Gastroesophageal sphincter (tissue), 3 donors: ENCODE measurements at regions not wholly inside any gene's neighbourhood (a gene's known extent, or its start where the extent isn't known, plus 50 kb on each side); places are given as distances from the start of the nearest gene placed in this dataset.

Experiments
- CTCF ChIP-seq, 4 experiments: fragments of 200-600 bp in 2 of 4; fragments of 450-650 bp in 2 of 4; sonication (generic) in 1 of 4; IDR thresholded peaks; one replicate each; pipeline ENCODE4 v1.5.1; 2017 to 2019; ENCODE audit warnings: antibody characterized with exemption in 4 of 4, mild to moderate bottlenecking in 2 of 4, moderate library complexity in 2 of 4
- EP300 ChIP-seq: sonication (generic); formaldehyde crosslinking; IDR thresholded peaks from one replicate; pipeline ENCODE4 v1.6.1; 2017; ENCODE audit warnings: antibody characterized with exemption, mild to moderate bottlenecking
- POLR2A ChIP-seq, 2 donors: fragments of 450-650 bp; IDR thresholded peaks; one replicate each; pipeline ENCODE4 v1.6.1; 2017; ENCODE audit warnings: antibody characterized with exemption in 2 of 2, mild to moderate bottlenecking in 2 of 2, moderate library complexity in 1 of 2

- TF ChIP-seq CTCF (IDR thresholded peaks at IDR 0.05) (no peak), EP300 (no peak), POLR2A (IDR thresholded peaks at IDR 0.05) (no peak)
These were observed 2123.7 kb upstream of the C9orf72 start for GRCh38 chr9:29697011-29697410.
